Nephron (organoid): ENCODE measurements at regions not wholly inside any gene's neighbourhood (a gene's known extent, or its start where the extent isn't known, plus 50 kb on each side); places are given as distances from the start of the nearest gene placed in this dataset.

Experiments
- H3K27ac Mint-ChIP-seq, 3 experiments: 2 replicates each; pipeline ENCODE4 v1.8.0; 2020; ENCODE audit warnings: mixed read lengths in 3 of 3, mild to moderate bottlenecking in 2 of 3, moderate library complexity in 1 of 3
- H3K27me3 Mint-ChIP-seq: 2 replicates; pipeline ENCODE4 v1.8.0; 2021; ENCODE audit warnings: low read depth, mild to moderate bottlenecking, moderate library complexity, mixed read lengths
- H3K36me3 Mint-ChIP-seq: 2 replicates; pipeline ENCODE4 v1.8.0; 2020; ENCODE audit warnings: low read depth, mixed read lengths
- H3K4me1 Mint-ChIP-seq: 2 replicates; pipeline ENCODE4 v1.8.0; 2020; ENCODE audit warnings: mixed read lengths
- H3K4me3 Mint-ChIP-seq, 3 experiments: 2 replicates each; pipeline ENCODE4 v1.8.0; 2020; ENCODE audit warnings: mild to moderate bottlenecking in 3 of 3, mixed read lengths in 3 of 3, moderate library complexity in 2 of 3
- H3K9me3 Mint-ChIP-seq: 2 replicates; pipeline ENCODE4 v1.8.0; 2020; ENCODE audit warnings: mixed read lengths
- TF ChIP-seq, protein P1 (sequence below), 3 experiments: fragments of 200-600 bp; sonication (generic); IDR thresholded peaks; one replicate each; pipeline ENCODE4 v1.5.0; 2021; ENCODE audit warnings: antibody characterized with exemption in 3 of 3; ENCODE audit not compliant: unreplicated experiment in 3 of 3

DNA sequence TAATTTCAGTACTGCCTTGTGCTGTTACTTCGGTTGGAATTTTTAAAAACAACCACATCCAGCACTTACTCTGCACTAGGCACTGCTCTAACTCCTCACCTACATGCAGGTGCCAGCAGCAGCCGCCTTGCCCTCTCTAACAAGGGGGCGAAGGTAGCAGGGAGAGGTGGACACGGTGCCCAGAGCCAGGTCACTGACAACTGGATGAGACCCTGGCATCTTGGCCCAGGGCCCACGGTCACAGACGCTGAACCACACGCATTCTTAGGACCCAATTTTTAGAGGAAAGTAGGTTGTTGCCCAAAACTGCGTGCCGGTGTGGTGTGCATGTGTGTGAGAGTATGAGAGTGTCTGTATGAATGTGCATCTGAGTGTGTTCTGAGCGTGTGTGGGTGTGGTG, 63.4 kb upstream of the GATA2 start:
- Mint-ChIP-seq H3K27me3 (peaks cover 60% of the 10 kb centered on the region), H3K9me3 (peaks cover 4% of the 10 kb centered on the region), H3K4me3 (no peak overlapping the region), H3K36me3 (peaks cover 3% of the 10 kb centered on the region), H3K4me1 (peaks cover 22% of the 10 kb centered on the region), H3K27ac (no peak overlapping the region)
- TF ChIP-seq, protein P1, sequence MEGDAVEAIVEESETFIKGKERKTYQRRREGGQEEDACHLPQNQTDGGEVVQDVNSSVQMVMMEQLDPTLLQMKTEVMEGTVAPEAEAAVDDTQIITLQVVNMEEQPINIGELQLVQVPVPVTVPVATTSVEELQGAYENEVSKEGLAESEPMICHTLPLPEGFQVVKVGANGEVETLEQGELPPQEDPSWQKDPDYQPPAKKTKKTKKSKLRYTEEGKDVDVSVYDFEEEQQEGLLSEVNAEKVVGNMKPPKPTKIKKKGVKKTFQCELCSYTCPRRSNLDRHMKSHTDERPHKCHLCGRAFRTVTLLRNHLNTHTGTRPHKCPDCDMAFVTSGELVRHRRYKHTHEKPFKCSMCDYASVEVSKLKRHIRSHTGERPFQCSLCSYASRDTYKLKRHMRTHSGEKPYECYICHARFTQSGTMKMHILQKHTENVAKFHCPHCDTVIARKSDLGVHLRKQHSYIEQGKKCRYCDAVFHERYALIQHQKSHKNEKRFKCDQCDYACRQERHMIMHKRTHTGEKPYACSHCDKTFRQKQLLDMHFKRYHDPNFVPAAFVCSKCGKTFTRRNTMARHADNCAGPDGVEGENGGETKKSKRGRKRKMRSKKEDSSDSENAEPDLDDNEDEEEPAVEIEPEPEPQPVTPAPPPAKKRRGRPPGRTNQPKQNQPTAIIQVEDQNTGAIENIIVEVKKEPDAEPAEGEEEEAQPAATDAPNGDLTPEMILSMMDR (IDR thresholded peaks at IDR 0.05; ENCODE audit: unreplicated experiment in 3 of 3), result no peak

DNA sequence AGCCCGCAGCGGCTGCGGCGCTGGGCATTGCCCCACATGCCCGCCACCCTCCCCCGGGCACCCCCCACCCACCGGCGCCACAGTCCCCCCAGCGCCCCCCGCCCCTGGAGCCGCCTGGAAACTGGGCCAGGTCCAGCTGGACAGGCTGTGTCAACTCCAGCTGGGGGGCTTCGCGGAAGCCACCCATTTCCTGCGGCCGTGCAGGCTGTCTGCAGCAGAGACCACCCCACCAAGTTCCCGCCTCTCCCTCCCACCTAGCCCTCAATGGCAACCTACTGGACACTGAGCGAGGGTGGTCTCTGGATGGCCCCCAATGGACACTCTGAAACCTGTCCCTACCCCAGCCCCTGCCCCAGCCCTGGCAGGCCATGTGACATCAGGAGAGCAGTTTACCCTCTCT, 62.8 kb upstream of the GATA2 start:
- no peak overlapping the region for H3K4me3 Mint-ChIP-seq
- TF ChIP-seq, protein P1 (IDR thresholded peaks at IDR 0.05; ENCODE audit: unreplicated experiment in 3 of 3), result no peak
- H3K27ac Mint-ChIP-seq, result no peak overlapping the region
- peaks cover 61% of the 10 kb centered on the region for H3K27me3 Mint-ChIP-seq
- H3K9me3 Mint-ChIP-seq, result peaks cover 4% of the 10 kb centered on the region
- H3K4me1 Mint-ChIP-seq, result peaks cover 25% of the 10 kb centered on the region
- H3K36me3 Mint-ChIP-seq, result peaks cover 3% of the 10 kb centered on the region

DNA sequence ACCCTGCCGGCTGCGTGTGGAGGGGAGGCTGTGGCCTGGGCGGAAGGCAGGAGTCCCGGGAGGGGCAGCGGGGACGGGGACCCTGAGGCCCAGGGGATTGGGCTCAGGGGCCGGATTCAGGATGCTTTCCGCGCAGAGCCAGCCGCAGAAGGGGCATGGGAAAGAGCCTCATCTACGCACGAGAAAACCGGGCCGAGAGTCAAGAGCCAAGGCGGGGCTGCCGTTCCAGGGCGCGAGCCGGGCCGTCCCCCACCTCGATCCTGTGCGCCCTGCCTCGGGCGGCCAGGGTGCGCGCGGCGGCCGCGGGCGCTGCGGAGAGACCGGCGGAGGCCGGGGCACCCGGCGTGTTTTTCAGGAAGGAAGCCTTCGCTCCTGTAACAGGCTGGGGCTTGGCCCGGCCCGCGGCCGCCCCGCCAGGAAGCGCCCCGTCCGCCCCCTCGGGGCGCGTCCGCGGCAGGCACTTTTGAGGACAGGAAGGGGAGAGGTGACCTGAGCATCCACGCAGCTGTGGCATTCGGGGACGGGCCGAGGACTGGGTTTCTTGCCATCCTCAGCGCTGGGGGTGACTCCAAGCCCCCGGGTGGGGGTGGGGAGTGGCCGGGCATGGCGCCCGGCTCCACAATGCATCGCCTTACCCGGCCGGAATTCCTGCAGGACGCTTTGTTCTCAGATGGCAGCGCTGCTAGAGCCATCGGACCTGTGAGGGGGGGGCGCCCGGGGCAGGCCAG, 62.3 kb upstream of the GATA2 start:
- H3K36me3 Mint-ChIP-seq, result peaks cover 3% of the 10 kb centered on the region
- H3K27ac Mint-ChIP-seq, result no peak overlapping the region
- H3K9me3 Mint-ChIP-seq, result peaks cover 4% of the 10 kb centered on the region
- H3K27me3 Mint-ChIP-seq, result peaks cover 60% of the 10 kb centered on the region
- peaks cover 25% of the 10 kb centered on the region for H3K4me1 Mint-ChIP-seq
- no peak overlapping the region for H3K4me3 Mint-ChIP-seq
- TF ChIP-seq, protein P1 (IDR thresholded peaks at IDR 0.05; ENCODE audit: unreplicated experiment in 3 of 3), result no peak

DNA sequence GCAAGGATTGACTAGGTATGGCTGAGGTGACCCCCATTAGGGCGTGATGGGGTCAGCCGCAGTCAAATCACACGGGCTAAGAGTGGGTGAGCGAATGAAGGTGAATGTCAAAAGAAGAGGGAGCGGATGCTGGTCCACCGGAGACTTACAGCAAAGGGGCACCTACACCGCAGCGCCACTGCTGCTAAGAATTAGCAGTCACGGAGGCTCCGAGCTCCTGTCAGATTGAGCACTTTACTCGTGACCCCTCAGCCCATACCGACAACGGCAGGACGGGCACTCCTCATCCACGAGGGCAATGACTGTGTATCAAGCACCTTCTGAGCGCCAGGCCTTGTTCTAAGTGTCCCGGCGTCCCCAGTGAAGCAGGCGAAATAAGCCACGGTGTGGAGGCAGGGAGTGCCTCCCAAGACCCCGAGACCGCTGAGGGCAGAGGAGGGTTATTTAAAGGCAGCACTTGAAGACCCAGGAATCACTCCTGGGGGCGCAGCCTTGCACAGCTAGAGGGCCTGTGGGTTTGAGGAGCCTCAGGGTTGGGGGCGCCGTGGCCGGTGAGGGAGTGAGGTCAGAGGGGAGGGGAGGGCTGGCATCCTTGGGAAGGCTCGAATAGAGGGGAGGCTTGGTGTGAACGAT, 61.6 kb upstream of the GATA2 start:
- peaks cover 4% of the 10 kb centered on the region for H3K9me3 Mint-ChIP-seq
- TF ChIP-seq, protein P1 (IDR thresholded peaks at IDR 0.05; ENCODE audit: unreplicated experiment in 3 of 3), result no peak
- H3K4me3 Mint-ChIP-seq, result peak overlapping the region in 1 of 3 experiments; percentile 45
- H3K27me3 Mint-ChIP-seq, result peaks cover 57% of the 10 kb centered on the region
- peaks cover 3% of the 10 kb centered on the region for H3K36me3 Mint-ChIP-seq
- peaks cover 31% of the 10 kb centered on the region for H3K4me1 Mint-ChIP-seq
- H3K27ac Mint-ChIP-seq, result no peak overlapping the region

DNA sequence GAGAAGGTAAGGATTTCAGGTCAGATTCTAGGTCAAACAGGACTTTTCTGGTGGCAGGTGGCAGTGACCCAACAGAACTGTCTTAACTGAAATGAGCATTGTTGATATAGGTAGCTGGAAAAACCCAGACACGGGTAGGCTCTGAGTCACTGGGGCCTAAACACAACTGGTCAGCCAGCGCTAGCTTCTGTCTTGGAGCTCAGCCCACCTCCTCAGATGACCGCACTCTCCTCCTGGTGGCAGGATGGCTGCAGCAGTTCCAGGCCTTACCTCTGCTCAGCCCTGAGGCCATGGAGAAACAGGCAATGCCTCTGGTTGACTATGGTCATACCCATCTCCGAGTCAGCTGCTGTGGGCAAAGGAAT, 61.1 kb upstream of the GATA2 start:
- Mint-ChIP-seq H3K9me3 (peaks cover 4% of the 10 kb centered on the region), H3K4me1 (peaks cover 35% of the 10 kb centered on the region), H3K27ac (peak overlapping the region in 1 of 3 experiments; percentile 82), H3K27me3 (peaks cover 55% of the 10 kb centered on the region), H3K4me3 (no peak overlapping the region), H3K36me3 (peaks cover 3% of the 10 kb centered on the region)
- TF ChIP-seq, protein P1 (IDR thresholded peaks at IDR 0.05; ENCODE audit: unreplicated experiment in 3 of 3), result no peak

DNA sequence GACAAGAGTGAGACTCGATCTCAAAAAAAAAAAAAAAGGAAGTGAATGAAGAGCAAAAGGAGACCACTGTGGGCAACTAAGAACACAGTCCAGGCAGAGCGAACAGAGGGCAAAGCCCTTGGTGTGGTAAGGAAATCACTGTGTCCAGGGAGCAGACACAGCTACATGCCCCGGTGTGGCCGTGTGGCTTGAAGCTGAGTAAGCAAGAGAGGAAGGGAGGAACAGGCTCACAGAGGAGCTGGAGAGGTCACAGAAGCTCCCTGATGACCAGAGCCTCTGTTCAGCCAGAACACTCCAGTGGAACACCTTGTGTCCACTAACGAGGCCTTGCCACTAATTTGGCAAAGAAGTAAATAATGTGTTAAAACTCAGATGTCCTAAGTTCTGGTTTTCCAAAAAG, 60.6 kb upstream of the GATA2 start:
- Mint-ChIP-seq H3K27ac (peak overlapping the region in 1 of 3 experiments; percentile 82), H3K36me3 (peaks cover 3% of the 10 kb centered on the region), H3K9me3 (peaks cover 4% of the 10 kb centered on the region), H3K27me3 (peaks cover 55% of the 10 kb centered on the region), H3K4me3 (no peak overlapping the region), H3K4me1 (peaks cover 41% of the 10 kb centered on the region)
- TF ChIP-seq, protein P1 (IDR thresholded peaks at IDR 0.05; ENCODE audit: unreplicated experiment in 3 of 3), result no peak
